OCI-M2 (cell line): ENCODE measurements at regions not wholly inside any gene's neighbourhood (a gene's known extent, or its start where the extent isn't known, plus 50 kb on each side); places are given as distances from the start of the nearest gene placed in this dataset.
"Not testable (repeated sequence)": the region's sequence is repeated elsewhere in the genome, so short reads cannot be mapped to it uniquely, and the experiment has no call there.

ENCODE experiments used
- DNase-seq: peaks from one replicate; lab custom pipeline; 2025; ENCODE audit not compliant: unreplicated experiment; lab: John Stamatoyannopoulos, UW

DNA sequence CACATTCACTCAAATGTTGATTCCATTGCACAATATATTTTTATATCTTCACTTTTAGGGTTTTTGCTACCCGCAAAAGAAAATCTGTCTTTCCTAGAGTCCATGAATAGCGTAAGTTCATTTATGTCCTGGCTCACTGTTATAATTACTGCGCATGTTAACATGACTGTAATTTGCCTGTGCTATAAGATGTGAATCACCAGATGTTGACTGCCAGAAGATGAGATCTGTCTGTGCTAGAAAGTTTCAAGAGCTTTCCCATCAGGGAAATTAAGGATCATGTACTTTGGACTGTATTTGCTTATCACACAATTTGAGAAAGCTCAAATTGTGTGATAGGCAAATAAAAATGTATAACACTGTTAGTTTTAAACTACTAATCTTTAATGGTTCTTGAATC, 322.5 kb downstream of the CHL1 start:
- no peak for DNase-seq

DNA sequence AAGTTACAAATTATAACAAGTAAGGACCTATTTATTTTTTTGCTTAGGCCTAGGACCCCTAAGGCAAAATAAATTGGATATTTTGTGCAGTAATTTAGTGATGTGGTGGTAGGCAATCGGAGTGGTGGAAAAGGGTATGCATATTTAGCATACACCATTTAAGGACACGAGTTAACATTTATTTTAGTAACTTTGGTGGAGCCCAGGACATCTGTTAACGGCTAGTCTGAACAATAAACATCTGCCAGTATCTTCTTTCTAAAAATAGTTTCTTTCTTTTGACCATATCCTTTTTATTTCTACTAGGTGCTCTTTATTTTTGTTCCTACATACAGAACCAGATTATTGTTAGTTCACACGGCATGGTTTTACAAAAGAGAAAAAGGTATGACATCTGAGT, 326.3 kb downstream of the CHL1 start:
- DNase-seq = no peak

DNA sequence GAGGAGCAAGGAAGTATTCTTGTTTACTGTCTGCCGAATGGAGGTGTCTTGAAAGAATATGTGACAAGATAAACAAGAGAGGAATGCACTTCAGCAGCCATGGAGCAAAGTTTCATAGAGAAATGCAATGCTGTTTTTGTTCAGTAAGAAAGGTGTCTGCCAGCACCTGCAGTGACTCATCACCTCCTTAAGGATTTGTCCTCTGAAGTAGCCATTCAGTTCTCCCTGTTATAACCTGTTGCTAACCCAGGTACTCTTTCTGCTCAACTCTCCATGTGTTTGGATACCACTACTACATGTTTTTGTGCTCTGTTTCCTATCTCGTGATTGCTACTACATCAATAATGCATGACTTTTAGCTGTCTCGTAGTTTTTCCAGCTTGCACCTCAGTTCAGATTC, 328.9 kb downstream of the CHL1 start:
- no peak for DNase-seq

DNA sequence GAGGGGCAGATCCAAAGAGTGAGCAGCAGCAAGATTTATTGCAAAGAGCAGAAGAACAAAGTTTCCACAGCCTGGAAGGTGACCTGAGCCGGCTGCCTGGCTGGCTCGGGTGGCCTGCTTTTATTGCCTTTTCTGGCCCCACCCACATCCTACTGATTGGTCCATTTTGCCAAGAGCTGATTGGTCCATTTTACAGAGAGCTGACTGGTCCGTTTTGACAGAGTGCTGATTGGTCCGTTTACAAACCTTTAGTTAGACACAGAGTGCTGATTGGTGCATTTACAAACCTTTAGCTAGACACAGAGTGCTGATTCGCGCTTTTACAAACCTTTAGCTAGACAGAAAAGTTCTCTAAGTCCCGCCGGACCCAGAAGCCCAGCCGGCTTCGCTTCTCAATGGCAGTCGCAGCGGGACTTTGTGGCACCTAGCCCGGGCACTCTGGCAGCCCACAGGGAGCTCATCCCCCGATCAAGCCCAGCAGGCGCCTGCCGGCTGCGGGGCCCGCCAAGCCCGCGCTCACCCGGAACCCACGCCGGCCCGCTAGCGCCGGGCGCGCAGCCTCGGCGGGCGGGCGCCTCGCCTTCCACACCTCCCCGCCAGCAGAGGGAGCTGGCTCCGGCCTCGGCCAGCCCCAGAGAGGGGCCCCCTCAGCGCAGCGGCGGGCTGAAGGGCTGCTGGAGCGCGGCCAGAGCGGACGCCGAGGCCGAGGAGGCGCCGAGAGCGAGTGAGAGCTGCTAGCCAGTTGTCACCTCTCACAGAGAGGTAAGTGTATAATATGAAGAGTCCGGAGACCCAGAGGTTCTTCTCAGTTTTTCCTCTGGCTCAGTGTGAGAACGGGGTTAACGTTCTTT, 339.2 kb downstream of the CHL1 start:
- no peak for DNase-seq

DNA sequence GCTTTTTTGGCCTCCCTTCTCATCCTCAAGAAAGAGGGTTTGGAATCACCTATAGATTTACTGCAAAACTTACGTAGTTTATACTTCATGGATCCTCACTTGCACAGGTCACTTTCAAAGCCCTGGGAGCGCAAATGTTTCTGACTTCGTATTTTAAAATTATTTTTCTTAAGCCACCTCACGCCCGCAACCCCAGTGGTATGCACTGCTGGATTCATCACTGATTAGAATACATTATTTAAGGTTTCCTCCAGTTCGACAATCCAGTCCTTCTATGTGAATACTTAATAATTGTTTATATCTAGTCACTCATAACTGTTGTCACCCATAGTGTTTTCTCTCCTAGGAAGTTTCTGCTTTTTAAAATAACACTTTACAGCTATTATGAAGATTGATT, 339.9 kb downstream of the CHL1 start:
- no peak for DNase-seq

DNA sequence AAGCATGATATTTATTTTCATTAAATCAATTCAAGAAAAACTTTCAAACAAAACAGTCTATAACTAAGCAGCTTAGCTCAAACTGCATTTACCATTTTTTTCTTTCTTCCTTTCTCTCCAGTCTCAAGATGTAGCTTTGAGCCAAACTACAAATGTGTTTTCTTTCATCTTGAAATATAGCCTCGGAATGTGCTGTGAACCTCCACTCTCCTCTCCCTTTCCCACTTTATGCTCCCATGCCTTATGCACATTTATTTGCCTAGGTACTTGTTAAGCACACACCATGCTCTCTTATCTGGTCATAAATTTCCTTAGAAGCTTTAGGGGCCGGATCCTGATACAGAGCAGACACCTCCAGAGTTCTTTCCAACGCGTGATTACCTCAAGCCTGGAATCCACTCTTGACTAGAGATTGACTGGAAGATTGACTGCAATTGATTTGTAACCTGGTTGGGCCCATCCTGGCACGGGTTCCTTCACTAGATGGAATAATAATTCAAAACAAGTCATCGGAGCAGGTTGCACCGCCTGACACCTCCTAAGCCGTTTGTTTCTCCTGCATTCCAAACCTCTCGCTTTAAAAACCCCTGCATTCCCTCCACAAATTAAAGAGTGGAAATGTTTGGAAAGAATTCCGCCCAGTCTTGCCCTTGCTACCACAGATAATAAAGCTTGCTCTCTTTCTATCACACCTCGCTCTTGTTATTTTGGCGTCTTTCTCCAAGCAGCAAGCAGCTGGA, 344.7 kb downstream of the CHL1 start:
- no peak for DNase-seq

DNA sequence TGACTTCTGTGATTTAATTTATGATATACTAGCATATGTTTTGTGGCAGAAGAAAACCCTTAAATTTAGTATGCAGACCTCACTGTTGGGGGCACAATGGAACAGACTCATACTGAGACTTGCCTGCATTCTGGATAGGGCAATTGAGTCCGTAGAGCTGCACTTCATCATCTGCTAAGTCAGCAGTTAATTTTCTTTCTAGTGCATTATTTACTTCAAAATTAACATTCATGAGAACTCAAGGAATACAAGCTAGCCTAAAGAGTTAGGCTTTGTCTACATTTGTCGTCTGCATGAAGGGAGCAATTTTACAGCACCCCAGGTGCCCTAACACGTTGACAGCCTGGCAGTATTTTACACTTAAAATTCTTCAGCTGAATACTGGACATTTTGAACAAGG, 345.5 kb downstream of the CHL1 start:
- DNase-seq = no peak

DNA sequence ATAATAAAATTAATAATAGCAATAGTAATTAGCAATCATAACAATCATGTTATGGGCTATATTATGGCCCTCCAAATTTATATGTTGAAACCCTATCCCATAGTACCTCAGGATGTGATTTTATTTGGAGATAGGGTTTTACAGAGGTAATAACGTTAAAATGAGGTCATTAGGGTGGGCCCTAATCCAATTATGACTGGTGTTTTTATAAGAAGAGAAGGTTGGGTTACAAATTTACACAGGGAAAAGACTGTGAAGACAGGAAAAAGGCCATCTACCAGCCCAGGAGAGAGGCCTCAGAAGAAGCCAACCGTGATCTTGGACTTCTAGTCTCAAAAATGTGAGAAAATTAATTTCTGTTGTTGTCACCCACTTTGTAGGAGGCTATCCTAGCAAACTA, 353.1 kb downstream of the CHL1 start:
- no peak for DNase-seq

DNA sequence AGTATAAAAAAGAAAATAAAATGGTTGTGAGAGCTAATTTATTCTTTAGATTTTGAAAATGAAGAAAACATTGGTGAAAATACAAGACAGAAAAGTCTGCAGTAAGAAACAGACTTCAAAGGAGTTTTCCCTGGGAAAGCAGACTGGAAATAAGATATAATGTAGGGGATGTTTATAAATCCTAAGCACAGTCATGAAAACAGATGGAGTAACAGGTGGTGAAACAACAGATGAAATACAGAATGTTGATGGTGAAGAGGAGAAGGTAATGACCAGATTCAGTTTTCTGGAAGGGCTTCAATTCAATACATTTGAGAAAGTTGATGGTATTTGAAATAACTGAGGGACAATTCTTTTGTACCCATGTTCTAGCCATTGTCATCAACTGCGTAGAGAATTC, 353.9 kb downstream of the CHL1 start:
- no peak for DNase-seq

DNA sequence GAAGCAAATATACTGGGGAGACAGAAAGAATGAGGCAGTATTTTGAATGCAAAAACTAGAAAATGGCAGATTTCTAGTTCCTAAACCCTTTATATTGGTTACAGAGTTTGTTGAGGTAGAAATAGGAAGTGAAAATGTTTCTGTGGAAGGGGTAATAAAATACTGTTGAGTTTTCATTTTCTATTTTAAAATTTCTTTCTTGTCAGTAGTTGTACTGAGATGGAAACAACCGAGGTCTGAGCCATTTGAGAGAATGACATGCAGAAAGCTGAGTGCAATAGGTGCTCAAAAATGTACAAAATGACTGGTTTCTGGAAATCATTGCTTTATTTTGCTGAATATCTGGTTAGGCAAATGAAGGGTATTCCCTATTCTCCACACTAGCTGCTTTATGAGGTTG, 361.4 kb downstream of the CHL1 start:
- DNase-seq = no peak

DNA sequence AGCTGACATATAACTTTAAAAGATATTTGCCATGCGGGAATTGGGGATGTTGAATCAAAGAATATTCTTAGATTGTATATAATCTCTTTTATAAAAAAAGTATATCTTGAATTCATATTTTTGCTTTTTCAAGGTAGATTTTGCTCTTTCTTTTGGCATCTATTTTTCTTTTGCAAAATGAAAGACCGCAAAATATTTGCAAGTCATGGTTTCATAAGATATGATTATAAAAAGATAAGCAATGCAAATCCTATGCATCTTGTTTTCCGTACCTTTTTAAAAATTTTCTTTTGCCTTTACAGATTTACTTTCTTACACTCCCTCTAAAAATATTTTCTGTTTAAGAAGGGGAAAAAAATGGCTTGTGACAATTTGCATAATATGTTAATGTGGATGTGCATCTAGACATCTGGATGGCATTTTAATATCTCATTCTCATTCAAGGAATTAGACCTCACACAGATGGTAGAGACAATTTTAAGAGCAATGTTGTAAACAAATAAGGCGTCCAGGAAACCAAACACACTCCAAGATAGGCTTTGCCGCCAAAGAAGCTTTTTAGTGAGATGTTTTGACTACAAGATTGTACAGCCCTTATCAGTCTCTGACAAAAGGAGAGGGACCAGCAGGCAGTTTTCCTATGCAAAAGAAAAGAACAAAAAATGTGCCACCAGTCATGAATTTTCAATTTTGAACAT, 371.1 kb downstream of the CHL1 start:
- DNase-seq = no peak

DNA sequence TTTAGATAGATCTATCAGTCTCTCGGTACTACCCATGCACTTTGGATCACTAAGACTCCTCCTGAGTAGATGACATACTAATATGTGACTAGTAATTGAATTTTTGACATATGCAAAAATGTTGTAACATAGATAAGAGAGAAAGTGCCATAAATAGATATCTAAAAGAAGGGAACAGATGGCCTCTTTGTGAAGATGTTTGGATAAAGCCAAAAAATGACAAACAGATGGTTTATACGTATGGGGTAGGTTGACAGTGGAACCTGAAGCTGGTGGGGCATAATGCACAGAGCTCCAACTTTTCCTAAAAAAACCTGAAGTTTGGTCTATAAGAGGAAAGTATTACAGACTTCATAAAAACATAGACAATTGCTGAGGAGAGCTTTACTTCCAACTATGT, 383.0 kb downstream of the CHL1 start:
- DNase-seq = not testable (repeated sequence)

DNA sequence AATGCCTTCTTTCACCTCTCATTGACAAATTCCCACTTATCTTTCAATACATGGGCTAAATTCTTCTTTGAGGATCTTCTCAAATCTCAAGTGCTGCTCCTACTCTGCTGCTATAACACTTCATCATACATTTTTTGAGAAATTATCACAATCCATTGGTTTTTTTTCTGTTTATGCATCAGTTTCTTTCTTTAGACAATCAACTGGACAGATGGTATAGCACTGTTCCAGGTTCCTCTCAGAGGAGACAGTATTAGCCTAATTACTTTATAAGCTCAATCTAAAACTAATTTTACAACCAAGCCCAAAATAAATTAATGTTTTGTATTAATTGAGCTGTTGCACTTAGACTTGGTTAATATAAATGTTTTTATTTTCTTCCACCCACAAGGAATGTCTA, 392.5 kb downstream of the CHL1 start:
- not testable (repeated sequence) for DNase-seq

DNA sequence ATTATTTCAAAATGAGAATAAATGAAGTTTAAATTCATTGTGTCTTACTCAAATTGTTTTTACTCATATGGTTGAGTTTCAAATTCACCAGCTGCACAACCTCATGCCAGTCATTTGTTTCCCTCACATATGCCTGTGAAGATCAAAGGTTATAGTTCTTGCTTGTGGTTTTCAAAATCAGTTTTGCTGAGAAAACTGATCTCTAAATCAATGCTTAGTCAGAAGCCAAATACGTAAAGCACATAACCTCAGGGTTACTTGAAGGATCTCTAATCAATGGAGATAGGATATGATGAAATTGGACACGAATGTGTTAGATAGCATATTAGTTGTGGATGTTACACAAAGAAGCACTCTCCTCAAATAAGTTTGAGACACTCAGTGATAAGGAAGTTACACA, 400.7 kb downstream of the CHL1 start:
- not testable (repeated sequence) for DNase-seq

DNA sequence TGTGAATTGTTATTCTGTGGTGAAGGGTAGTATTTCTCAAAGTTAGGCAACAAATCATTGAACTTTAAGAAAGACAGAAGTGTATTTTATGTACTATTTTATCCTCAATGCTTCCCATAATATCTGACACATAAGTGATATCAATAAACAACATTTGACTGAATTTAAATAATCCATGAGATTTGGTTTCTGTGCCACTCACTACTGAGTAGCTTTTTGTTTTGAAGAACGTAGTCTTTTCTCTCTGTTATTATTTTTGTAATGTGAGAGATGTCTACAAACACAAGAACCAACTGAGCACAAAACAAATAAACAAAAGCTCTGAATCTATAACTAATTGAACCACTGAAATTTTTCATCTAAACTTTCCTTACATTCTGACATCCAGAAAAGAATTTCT, 401.2 kb downstream of the CHL1 start:
- not testable (repeated sequence) for DNase-seq

DNA sequence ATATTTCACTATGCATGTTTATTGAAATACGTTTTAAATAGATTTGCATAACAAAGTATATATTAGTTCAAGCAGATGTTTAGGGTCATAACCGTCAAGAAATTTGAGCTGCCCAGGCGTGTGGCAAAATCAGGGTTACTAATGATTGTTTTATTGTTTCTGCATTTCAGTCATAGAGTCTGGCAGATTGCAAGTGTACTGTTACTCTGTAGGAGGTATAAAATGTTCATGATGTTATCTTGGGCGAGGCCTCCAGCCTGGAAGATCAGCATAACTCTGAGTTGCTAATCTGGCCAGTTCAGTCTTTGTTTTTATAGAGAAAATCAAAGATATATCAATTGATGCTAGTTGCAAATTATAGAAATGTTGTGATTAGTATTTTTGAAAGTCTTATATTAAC, 410.9 kb downstream of the CHL1 start:
- DNase-seq = not testable (repeated sequence)

DNA sequence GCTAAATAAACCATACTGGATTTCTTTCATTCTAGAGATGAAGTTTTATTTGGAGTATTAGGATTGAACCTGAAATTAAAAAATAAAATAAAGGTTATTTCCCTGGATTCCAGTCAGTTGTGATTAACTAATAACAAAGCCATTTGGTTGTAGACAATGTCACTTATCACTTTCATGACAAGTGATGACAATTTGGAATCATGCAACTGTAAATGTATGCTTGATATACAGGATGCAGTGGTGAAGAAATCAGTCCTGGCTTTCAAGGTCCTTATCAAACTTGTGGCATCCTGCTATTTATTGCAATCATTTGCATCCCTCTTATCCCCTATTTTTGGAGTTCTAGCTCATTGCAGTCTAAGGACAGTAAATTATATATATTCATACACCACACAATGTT, 425.2 kb downstream of the CHL1 start:
- DNase-seq = no peak

DNA sequence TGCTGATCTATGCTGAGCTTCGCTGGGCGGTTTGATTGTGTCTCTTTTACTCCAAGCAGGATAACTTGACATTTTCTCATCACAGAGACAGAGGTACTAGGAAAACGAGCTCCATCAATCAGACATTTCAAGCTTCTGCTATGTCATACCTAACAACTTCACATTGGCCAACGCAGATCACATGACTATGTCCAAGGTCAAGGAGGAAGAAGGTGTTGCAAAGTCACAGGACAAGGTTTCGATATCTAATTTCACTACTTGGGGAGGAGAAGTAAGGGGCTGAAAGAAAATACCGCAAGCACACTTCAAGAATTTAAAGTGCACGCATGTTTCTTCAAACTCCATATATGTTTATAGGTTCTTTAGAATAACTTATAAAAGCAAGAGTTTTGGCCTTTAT, 425.8 kb downstream of the CHL1 start:
- DNase-seq = no peak

DNA sequence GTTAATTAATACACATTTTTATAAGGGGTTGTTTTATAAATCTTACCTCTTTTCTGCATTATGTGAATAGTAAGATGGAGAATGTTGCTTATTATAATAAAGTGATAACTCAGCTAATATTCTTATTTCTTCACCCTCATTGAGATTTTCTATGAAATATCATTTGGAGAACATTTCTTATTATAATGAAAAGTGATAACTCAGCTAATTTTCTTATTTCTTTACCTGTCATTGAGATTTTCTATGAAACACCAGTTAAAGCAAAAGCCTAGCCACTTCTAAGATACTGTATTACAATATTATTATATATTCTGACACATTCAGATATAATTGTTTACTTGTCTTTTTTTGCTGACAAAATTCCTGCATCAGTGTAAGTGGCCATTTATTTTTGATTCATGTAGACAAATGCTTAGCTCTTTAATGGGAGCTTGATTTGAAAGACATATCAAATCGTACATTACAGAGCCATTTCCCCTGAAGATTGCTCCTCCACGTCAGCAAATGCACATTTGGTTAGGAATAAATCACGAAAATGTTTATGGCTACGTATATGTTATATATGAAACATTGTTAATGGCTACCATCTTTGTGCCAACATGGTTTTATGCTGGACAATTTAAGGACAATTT, 427.5 kb downstream of the CHL1 start:
- DNase-seq = no peak

DNA sequence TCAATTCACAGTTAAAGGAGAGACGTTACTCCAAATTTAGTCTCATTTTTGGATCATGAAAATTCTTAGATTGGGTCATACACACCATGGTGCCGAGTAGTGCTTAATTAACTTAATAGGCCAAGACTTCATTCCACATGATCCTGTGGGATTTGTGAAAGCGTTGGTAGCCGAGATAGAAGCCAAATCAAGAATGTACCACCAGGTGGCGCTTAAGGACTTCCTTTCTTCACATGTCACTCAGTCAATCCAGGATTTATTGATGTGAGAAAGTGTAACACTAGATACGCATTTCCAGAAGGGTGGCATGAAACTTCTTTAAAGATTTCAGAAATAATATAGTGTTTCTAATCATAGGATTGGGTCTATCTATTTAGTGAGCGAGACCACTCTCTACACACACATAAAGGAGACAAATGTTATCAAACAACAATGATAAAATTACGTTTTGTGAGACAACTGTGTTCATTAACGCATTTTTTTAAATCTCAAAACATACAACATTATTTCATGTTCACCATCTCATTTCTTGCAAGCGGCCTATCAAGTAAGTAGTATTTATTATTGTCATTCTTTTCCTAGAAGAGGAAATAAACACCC, 436.1 kb downstream of the CHL1 start:
- peak; percentile 2 for DNase-seq

DNA sequence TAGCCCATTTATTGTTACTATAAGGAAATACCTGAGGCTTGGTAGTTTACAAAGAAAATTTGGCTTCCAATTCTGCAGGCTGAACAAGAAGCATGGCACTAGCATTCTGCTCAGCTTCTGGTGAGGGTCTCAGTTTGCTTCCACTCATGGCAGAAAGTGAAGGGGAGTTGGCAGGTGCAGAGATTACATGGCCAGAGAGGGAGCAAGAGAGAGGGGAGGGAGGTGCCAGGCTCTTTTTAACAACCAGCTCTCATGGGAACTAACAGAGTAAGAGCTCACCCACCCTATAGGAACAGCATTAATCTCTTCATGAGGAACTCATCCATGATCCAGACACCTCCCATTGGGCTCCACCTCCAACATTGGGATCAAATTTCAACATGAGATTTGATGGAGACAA, 437.9 kb downstream of the CHL1 start:
- DNase-seq = no peak
